GM23338 (cell line): ENCODE measurements at regions not wholly inside any gene's neighbourhood (a gene's known extent, or its start where the extent isn't known, plus 50 kb on each side); places are given as distances from the start of the nearest gene placed in this dataset.

Experiments
- CREB1 ChIP-seq: fragments of 250-450 bp; sonication (Bioruptor Pico); IDR thresholded peaks from 2 replicates; pipeline ENCODE4 v1.5.0; 2020; ENCODE audit warnings: low read depth, mild to moderate bottlenecking, moderate library complexity
- CTCF ChIP-seq, 2 experiments: fragments of 200-600 bp in 1 of 2; sonication (generic) in 1 of 2; conservative IDR thresholded peaks; 2 replicates each; pipeline versions ENCODE4 v1.5.1 to v1.6.1; 2016 to 2017; ENCODE audit warnings: antibody characterized with exemption in 2 of 2, low read depth in 2 of 2, mild to moderate bottlenecking in 2 of 2, moderate library complexity in 1 of 2
- EZH2 ChIP-seq: fragments of 200-600 bp; sonication (generic); IDR thresholded peaks from one replicate; pipeline ENCODE4 v1.8.0; 2017; ENCODE audit warnings: antibody characterized with exemption, mild to moderate bottlenecking, low read depth; ENCODE audit not compliant: unreplicated experiment
- EZH2phosphoT487 ChIP-seq: fragments of 200-600 bp; sonication (generic); IDR thresholded peaks from one replicate; pipeline ENCODE4 v1.8.1; 2018; ENCODE audit warnings: antibody characterized with exemption; ENCODE audit not compliant: unreplicated experiment
- JUNB ChIP-seq: IDR thresholded peaks from one replicate; pipeline ENCODE4 v1.6.1; 2016; ENCODE audit warnings: antibody characterized with exemption; ENCODE audit not compliant: unreplicated experiment
- POLR2AphosphoS5 ChIP-seq: IDR thresholded peaks from 2 replicates; pipeline ENCODE4 v1.6.1; 2016; ENCODE audit warnings: antibody characterized with exemption, low read depth
- STAT1 ChIP-seq: IDR thresholded peaks from one replicate; pipeline ENCODE4 v1.6.1; 2016; ENCODE audit warnings: antibody characterized with exemption; ENCODE audit not compliant: unreplicated experiment
- TF ChIP-seq, protein P1 (sequence below): IDR thresholded peaks from 2 replicates; pipeline ENCODE4 v1.6.1; 2016; ENCODE audit warnings: antibody characterized with exemption
- TF ChIP-seq, protein P2 (sequence below): fragments of 250-450 bp; sonication (Bioruptor Pico); IDR thresholded peaks from 2 replicates; pipeline ENCODE4 v1.5.0; 2020; ENCODE audit warnings: mild to moderate bottlenecking, moderate library complexity
- TF ChIP-seq, protein P3 (sequence below): IDR thresholded peaks from one replicate; pipeline ENCODE4 v1.6.1; 2018; ENCODE audit warnings: antibody characterized with exemption; ENCODE audit not compliant: unreplicated experiment

DNA sequence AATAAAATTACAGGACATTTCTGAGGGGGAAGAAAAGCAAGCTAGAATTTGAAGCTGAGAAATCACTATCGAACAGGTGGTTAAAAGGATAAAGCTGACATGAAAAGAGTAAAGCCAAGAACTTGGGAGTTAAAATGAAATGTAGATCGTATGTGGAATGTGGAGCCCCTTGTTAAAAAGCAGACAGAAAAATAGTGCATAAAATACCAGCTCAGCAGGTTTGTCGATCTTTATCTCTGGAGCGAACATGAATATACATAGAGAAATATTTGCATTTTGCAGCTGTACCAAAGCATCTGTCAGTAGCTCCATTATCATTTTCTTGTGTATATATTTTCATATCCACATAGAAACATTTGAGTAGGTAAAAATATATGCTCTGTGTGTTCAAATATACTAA lies 73.6 kb upstream of the CDC42BPA start:
- TF ChIP-seq CTCF (conservative IDR thresholded peaks at IDR 0.05; ENCODE audit: low read depth in 2 of 2) = no peak
- no peak for TF ChIP-seq EZH2phosphoT487
- no peak for TF ChIP-seq EZH2
- no peak for TF ChIP-seq POLR2AphosphoS5
- no peak for TF ChIP-seq CREB1 (CRISPR knock-in tag)
- TF ChIP-seq, protein P1, sequence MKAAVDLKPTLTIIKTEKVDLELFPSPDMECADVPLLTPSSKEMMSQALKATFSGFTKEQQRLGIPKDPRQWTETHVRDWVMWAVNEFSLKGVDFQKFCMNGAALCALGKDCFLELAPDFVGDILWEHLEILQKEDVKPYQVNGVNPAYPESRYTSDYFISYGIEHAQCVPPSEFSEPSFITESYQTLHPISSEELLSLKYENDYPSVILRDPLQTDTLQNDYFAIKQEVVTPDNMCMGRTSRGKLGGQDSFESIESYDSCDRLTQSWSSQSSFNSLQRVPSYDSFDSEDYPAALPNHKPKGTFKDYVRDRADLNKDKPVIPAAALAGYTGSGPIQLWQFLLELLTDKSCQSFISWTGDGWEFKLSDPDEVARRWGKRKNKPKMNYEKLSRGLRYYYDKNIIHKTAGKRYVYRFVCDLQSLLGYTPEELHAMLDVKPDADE = no peak
- TF ChIP-seq, protein P2, sequence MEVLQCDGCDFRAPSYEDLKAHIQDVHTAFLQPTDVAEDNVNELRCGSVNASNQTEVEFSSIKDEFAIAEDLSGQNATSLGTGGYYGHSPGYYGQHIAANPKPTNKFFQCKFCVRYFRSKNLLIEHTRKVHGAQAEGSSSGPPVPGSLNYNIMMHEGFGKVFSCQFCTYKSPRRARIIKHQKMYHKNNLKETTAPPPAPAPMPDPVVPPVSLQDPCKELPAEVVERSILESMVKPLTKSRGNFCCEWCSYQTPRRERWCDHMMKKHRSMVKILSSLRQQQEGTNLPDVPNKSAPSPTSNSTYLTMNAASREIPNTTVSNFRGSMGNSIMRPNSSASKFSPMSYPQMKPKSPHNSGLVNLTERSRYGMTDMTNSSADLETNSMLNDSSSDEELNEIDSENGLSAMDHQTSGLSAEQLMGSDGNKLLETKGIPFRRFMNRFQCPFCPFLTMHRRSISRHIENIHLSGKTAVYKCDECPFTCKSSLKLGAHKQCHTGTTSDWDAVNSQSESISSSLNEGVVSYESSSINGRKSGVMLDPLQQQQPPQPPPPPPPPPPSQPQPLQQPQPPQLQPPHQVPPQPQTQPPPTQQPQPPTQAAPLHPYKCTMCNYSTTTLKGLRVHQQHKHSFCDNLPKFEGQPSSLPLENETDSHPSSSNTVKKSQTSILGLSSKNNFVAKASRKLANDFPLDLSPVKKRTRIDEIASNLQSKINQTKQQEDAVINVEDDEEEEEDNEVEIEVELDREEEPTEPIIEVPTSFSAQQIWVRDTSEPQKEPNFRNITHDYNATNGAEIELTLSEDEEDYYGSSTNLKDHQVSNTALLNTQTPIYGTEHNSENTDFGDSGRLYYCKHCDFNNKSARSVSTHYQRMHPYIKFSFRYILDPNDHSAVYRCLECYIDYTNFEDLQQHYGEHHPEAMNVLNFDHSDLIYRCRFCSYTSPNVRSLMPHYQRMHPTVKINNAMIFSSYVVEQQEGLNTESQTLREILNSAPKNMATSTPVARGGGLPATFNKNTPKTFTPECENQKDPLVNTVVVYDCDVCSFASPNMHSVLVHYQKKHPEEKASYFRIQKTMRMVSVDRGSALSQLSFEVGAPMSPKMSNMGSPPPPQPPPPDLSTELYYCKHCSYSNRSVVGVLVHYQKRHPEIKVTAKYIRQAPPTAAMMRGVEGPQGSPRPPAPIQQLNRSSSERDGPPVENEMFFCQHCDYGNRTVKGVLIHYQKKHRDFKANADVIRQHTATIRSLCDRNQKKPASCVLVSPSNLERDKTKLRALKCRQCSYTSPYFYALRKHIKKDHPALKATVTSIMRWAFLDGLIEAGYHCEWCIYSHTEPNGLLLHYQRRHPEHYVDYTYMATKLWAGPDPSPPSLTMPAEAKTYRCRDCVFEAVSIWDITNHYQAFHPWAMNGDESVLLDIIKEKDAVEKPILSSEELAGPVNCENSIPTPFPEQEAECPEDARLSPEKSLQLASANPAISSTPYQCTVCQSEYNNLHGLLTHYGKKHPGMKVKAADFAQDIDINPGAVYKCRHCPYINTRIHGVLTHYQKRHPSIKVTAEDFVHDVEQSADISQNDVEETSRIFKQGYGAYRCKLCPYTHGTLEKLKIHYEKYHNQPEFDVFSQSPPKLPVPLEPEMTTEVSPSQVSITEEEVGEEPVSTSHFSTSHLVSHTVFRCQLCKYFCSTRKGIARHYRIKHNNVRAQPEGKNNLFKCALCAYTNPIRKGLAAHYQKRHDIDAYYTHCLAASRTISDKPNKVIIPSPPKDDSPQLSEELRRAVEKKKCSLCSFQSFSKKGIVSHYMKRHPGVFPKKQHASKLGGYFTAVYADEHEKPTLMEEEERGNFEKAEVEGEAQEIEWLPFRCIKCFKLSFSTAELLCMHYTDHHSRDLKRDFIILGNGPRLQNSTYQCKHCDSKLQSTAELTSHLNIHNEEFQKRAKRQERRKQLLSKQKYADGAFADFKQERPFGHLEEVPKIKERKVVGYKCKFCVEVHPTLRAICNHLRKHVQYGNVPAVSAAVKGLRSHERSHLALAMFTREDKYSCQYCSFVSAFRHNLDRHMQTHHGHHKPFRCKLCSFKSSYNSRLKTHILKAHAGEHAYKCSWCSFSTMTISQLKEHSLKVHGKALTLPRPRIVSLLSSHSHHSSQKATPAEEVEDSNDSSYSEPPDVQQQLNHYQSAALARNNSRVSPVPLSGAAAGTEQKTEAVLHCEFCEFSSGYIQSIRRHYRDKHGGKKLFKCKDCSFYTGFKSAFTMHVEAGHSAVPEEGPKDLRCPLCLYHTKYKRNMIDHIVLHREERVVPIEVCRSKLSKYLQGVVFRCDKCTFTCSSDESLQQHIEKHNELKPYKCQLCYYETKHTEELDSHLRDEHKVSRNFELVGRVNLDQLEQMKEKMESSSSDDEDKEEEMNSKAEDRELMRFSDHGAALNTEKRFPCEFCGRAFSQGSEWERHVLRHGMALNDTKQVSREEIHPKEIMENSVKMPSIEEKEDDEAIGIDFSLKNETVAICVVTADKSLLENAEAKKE (CRISPR knock-in tag) = no peak
- TF ChIP-seq, protein P3, sequence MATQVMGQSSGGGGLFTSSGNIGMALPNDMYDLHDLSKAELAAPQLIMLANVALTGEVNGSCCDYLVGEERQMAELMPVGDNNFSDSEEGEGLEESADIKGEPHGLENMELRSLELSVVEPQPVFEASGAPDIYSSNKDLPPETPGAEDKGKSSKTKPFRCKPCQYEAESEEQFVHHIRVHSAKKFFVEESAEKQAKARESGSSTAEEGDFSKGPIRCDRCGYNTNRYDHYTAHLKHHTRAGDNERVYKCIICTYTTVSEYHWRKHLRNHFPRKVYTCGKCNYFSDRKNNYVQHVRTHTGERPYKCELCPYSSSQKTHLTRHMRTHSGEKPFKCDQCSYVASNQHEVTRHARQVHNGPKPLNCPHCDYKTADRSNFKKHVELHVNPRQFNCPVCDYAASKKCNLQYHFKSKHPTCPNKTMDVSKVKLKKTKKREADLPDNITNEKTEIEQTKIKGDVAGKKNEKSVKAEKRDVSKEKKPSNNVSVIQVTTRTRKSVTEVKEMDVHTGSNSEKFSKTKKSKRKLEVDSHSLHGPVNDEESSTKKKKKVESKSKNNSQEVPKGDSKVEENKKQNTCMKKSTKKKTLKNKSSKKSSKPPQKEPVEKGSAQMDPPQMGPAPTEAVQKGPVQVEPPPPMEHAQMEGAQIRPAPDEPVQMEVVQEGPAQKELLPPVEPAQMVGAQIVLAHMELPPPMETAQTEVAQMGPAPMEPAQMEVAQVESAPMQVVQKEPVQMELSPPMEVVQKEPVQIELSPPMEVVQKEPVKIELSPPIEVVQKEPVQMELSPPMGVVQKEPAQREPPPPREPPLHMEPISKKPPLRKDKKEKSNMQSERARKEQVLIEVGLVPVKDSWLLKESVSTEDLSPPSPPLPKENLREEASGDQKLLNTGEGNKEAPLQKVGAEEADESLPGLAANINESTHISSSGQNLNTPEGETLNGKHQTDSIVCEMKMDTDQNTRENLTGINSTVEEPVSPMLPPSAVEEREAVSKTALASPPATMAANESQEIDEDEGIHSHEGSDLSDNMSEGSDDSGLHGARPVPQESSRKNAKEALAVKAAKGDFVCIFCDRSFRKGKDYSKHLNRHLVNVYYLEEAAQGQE = no peak
- TF ChIP-seq JUNB = no peak
- no peak for TF ChIP-seq STAT1
